ENCODE measurements at regions not wholly inside any gene's neighbourhood (a gene's known extent, or its start where the extent isn't known, plus 50 kb on each side); places are given as distances from the start of the nearest gene placed in this dataset.

DNA sequence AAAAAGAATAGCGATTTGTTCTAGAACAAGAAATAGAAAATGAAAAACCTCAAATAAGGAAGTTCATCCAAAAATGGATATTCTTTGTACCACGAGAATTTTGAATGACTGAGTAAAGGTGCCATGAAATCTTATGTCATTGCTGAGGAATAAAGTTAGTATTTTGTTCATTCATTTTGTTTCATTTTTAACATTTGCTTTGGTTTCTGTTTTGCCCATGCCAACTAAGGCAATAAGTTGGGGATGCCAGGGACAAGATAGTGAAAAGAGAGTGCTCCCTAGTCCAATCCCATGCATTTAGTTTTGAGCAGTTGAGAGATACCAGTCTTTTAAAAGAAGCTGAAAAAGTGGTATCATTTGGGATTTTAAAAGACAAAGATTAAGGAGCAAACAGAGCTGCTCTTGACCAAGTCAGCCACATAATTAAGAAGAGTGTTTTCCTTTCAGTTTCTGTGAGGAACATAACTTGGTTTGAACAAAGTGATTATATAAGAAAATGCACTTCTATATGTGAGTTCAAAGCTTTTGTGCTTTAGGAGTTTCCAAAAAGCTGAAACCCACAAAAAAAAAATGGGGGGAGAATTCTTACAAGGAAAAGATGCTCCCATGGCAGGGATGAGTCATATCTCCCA is 201.4 kb downstream of the PLOD2 start:
- Histone ChIP-seq H3K27ac (ENCODE audit: insufficient read depth, low read depth, low read length, poor library complexity, severe bottlenecking) (no peak overlapping the region), H3K27me3 (ENCODE audit: control insufficient read depth, insufficient read depth, low read length, poor library complexity, severe bottlenecking) (no peaks in the 10 kb centered on the region), H3K9me3 (ENCODE audit: control insufficient read depth, low read length) (no peaks in the 10 kb centered on the region), H3K36me3 (ENCODE audit: control insufficient read depth, insufficient read depth, low read length) (no peaks in the 10 kb centered on the region), H3K4me1 (ENCODE audit: control insufficient read depth, insufficient read depth, low read length) (no peaks in the 10 kb centered on the region), H3K4me3 (ENCODE audit: insufficient read depth, low read depth, low read length) (no peak overlapping the region)
- 94% methylated on average over 2 of the region's 2 CpGs for WGBS, 2 experiments

DNA sequence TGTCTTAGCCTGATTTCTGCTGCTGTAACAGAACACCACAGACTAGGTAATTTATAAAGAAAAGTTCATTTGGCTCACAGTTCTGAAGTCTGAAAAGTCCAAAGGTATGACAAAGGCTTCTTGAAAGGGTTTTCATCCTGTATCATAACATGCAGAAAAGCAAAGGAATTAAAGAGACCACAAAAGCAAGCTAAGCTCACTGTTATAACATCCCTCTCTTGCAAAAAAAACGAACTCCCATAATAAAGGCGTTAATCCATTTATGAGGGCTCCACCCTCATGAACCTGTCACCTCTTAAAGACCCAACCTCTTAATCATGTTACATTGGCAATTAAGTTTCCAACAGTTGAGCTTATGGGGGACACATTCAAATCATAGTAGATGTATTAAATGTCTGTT is 197.9 kb downstream of the PLOD2 start:
- Histone ChIP-seq H3K27me3 (ENCODE audit: control insufficient read depth, insufficient read depth, low read length, poor library complexity, severe bottlenecking) (no peaks in the 10 kb centered on the region), H3K4me3 (ENCODE audit: insufficient read depth, low read depth, low read length) (no peak overlapping the region), H3K27ac (ENCODE audit: insufficient read depth, low read depth, low read length, poor library complexity, severe bottlenecking) (no peak overlapping the region), H3K36me3 (ENCODE audit: control insufficient read depth, insufficient read depth, low read length) (no peaks in the 10 kb centered on the region), H3K9me3 (ENCODE audit: control insufficient read depth, low read length) (no peaks in the 10 kb centered on the region), H3K4me1 (ENCODE audit: control insufficient read depth, insufficient read depth, low read length) (no peaks in the 10 kb centered on the region)
- 97 to 98% methylated on average over 2 of the region's 2 CpGs for WGBS, 2 experiments

DNA sequence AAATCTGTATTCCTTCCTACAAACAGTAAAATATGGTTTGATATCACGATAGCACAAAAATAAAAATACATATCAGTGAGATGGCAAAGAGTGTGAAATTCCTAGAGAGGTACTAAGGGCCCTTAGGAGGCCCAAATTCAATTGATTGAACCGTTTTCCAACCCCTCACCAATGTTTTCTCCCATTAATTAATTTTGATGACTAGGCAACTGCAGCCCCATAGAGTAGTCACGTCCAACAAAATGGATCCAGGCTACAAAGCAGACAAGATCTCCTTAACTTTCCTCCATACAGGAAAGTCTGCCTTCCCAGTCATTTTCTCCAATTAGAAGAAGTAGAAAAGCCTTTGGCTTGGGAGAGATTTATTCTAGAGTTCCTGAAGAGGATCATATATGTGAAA is 193.9 kb downstream of the PLOD2 start:
- H3K4me1 ChIP-seq (ENCODE audit: control insufficient read depth, insufficient read depth, low read length) = no peaks in the 10 kb centered on the region
- H3K27ac ChIP-seq (ENCODE audit: insufficient read depth, low read depth, low read length, poor library complexity, severe bottlenecking) = no peak overlapping the region
- H3K36me3 ChIP-seq (ENCODE audit: control insufficient read depth, insufficient read depth, low read length) = no peaks in the 10 kb centered on the region
- H3K27me3 ChIP-seq (ENCODE audit: control insufficient read depth, insufficient read depth, low read length, poor library complexity, severe bottlenecking) = no peaks in the 10 kb centered on the region
- no peak overlapping the region for H3K4me3 ChIP-seq (ENCODE audit: insufficient read depth, low read depth, low read length)
- H3K9me3 ChIP-seq (ENCODE audit: control insufficient read depth, low read length) = no peaks in the 10 kb centered on the region
- 88 to 94% methylated on average over 2 to 3 of the region's 3 CpGs for WGBS, 2 experiments

DNA sequence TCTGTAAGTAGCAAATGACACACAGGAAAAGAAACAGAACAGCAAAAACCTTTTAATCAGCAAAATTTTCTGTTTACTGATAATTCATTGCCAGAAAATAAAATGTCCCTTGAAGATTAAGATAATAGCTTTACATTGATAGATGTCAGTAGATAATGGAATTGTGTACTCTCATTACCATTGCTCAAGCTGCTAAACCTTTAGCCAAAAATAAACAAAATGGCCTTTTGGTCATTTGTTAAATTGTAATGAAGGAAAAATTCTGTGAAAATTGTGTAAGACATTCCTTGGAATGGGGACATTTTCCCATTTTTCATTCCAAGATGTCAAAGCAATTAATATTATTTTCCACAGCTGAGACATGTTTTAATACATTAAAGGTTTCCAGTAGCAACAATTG is 189.8 kb downstream of the PLOD2 start:
- Histone ChIP-seq H3K27ac (ENCODE audit: insufficient read depth, low read depth, low read length, poor library complexity, severe bottlenecking) (no peak overlapping the region), H3K36me3 (ENCODE audit: control insufficient read depth, insufficient read depth, low read length) (no peaks in the 10 kb centered on the region), H3K4me3 (ENCODE audit: insufficient read depth, low read depth, low read length) (no peak overlapping the region), H3K4me1 (ENCODE audit: control insufficient read depth, insufficient read depth, low read length) (no peaks in the 10 kb centered on the region), H3K27me3 (ENCODE audit: control insufficient read depth, insufficient read depth, low read length, poor library complexity, severe bottlenecking) (no peaks in the 10 kb centered on the region), H3K9me3 (ENCODE audit: control insufficient read depth, low read length) (no peaks in the 10 kb centered on the region)

DNA sequence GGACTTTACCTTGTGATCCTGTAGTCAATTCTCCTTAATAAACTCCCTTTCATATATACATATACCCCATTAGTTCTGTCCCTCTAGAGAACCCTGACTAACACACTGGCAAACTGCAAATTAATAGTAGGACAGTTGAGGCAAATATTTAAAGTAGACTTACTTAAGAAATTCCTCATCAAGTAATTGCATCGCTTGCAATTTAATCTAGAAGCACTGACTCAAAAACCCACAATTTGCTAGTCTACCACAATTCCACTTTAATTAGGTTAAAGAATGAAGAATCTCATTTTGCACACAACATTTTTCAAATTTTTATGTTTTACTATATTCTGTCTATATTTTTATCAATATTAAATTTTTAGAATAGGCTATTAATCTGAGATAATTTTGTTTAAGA is 188.1 kb downstream of the PLOD2 start:
- Histone ChIP-seq H3K9me3 (ENCODE audit: control insufficient read depth, low read length) (no peaks in the 10 kb centered on the region), H3K27me3 (ENCODE audit: control insufficient read depth, insufficient read depth, low read length, poor library complexity, severe bottlenecking) (no peaks in the 10 kb centered on the region), H3K27ac (ENCODE audit: insufficient read depth, low read depth, low read length, poor library complexity, severe bottlenecking) (no peak overlapping the region), H3K4me3 (ENCODE audit: insufficient read depth, low read depth, low read length) (no peak overlapping the region), H3K4me1 (ENCODE audit: control insufficient read depth, insufficient read depth, low read length) (no peaks in the 10 kb centered on the region), H3K36me3 (ENCODE audit: control insufficient read depth, insufficient read depth, low read length) (no peaks in the 10 kb centered on the region)
- 94% methylated on average over 1 of the region's 1 CpG; no CpG with 5 or more reads in 1 of the 2 experiments for WGBS, 2 experiments

DNA sequence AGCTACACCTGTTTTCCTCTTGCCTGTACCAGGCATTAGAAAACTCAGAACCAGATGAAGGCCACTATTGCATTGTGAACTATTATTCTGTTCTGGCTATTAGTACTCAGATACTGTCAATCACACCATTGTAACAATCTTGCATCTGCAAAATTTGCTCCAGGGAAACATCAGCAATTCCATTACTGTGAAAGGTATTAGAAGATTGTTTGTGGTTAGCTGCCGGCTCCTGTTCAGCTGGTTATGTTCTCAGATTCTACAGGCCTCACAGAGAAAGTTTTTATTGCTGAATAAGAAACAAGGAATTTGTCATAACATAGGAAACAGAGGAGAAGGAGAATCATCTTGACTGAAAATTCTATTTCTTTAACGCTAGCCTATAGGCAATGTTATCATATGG is 179.9 kb downstream of the PLOD2 start:
- 97 to 98% methylated on average over 2 of the region's 2 CpGs for WGBS, 2 experiments
- Histone ChIP-seq H3K9me3 (ENCODE audit: control insufficient read depth, low read length) (no peaks in the 10 kb centered on the region), H3K4me3 (ENCODE audit: insufficient read depth, low read depth, low read length) (no peak overlapping the region), H3K27ac (ENCODE audit: insufficient read depth, low read depth, low read length, poor library complexity, severe bottlenecking) (no peak overlapping the region), H3K27me3 (ENCODE audit: control insufficient read depth, insufficient read depth, low read length, poor library complexity, severe bottlenecking) (no peaks in the 10 kb centered on the region), H3K4me1 (ENCODE audit: control insufficient read depth, insufficient read depth, low read length) (no peaks in the 10 kb centered on the region), H3K36me3 (ENCODE audit: control insufficient read depth, insufficient read depth, low read length) (no peaks in the 10 kb centered on the region)

DNA sequence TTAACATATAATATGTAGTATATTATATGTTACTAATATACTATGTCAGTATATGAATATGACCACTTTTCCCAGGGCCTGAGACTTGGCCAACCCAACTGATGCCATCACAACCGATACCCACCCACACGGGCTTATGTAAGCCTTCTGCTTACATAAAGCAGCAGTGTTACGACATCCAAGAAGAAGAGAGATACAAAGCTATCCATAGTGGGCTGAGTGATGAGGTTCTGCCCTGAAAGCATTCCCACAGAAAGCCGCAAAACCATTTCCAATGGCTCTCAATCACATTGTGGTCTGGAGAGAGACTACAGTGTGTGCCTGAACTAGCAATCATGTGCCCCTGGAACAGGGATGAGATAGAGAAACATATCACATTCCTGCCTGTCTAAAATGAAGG is 177.9 kb downstream of the PLOD2 start:
- Histone ChIP-seq H3K4me1 (ENCODE audit: control insufficient read depth, insufficient read depth, low read length) (no peaks in the 10 kb centered on the region), H3K36me3 (ENCODE audit: control insufficient read depth, insufficient read depth, low read length) (no peaks in the 10 kb centered on the region), H3K9me3 (ENCODE audit: control insufficient read depth, low read length) (no peaks in the 10 kb centered on the region), H3K27ac (ENCODE audit: insufficient read depth, low read depth, low read length, poor library complexity, severe bottlenecking) (no peak overlapping the region), H3K27me3 (ENCODE audit: control insufficient read depth, insufficient read depth, low read length, poor library complexity, severe bottlenecking) (no peaks in the 10 kb centered on the region), H3K4me3 (ENCODE audit: insufficient read depth, low read depth, low read length) (no peak overlapping the region)
- 92 to 93% methylated on average over 4 of the region's 4 CpGs for WGBS, 2 experiments

Data from ectodermal cell (in vitro differentiated cells).